Activated CD4-positive, alpha-beta T cell treated with anti-CD3 and anti-CD28 coated beads, Interleukin-2, amount 10 ng/mL, durations not matched to agents 7 days and 5 days (primary cell): ENCODE measurements at regions not wholly inside any gene's neighbourhood (a gene's known extent, or its start where the extent isn't known, plus 50 kb on each side); places are given as distances from the start of the nearest gene placed in this dataset.

Experiments used
- CTCF ChIA-PET: fragments of 350-600 bp; sonication (Branson Sonifier 250); formaldehyde crosslinking; loops from one replicate; lab custom pipeline; 2021; ENCODE audit warnings: antibody characterized with exemption; lab: Charles Lee
- POLR2A ChIA-PET: fragments of 350-600 bp; sonication (Branson Sonifier 250); formaldehyde crosslinking; loops from one replicate; lab custom pipeline; 2021; ENCODE audit warnings: antibody characterized with exemption; lab: Charles Lee
- DNase-seq: peaks from one replicate; pipeline ENCODE4 v3.0.0-alpha.2; 2020
- H3K27ac Mint-ChIP-seq: one replicate; pipeline ENCODE4 v1.8.0; 2021; ENCODE audit warnings: mild to moderate bottlenecking, moderate library complexity, mixed read lengths
- H3K27me3 Mint-ChIP-seq: one replicate; pipeline ENCODE4 v1.8.0; 2021; ENCODE audit warnings: mixed read lengths
- H3K36me3 Mint-ChIP-seq: one replicate; pipeline ENCODE4 v1.8.0; 2021; ENCODE audit warnings: low read depth, mixed read lengths
- H3K4me1 Mint-ChIP-seq: one replicate; pipeline ENCODE4 v1.8.0; 2021; ENCODE audit warnings: mixed read lengths
- H3K4me3 Mint-ChIP-seq: one replicate; pipeline ENCODE4 v1.8.0; 2021; ENCODE audit warnings: mild to moderate bottlenecking, moderate library complexity, mixed read lengths
- H3K9me3 Mint-ChIP-seq: one replicate; pipeline ENCODE4 v1.8.0; 2021; ENCODE audit warnings: mixed read lengths

DNA sequence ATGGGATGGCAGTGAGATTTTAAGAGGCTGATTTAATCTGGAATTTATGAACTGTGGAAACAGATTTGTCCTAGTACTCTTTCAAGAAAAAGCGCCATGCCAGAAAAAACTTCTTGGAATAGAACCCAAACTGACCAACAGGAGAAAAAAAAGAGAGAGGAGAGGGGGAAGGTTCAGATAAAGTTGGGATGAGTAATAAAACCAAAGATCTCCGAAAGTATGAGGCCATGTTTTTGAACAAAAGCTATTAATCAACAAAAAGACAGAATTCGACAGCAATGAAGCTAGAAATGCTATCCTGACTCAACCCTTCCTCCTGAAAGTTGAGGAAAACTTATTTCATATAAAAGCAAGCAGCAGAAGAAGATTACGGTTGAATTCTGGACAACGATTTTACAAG lies 135.5 kb downstream of the CEMIP2 start:
- Mint-ChIP-seq H3K9me3 (no peaks in the 10 kb centered on the region), H3K27ac (no peak overlapping the region), H3K4me1 (peaks cover 14% of the 10 kb centered on the region), H3K4me3 (no peak overlapping the region), H3K27me3 (peaks cover 3% of the 10 kb centered on the region), H3K36me3 (no peaks in the 10 kb centered on the region)
- POLR2A ChIA-PET = no interaction called here
- CTCF ChIA-PET = no interaction called here
- DNase-seq = no peak

DNA sequence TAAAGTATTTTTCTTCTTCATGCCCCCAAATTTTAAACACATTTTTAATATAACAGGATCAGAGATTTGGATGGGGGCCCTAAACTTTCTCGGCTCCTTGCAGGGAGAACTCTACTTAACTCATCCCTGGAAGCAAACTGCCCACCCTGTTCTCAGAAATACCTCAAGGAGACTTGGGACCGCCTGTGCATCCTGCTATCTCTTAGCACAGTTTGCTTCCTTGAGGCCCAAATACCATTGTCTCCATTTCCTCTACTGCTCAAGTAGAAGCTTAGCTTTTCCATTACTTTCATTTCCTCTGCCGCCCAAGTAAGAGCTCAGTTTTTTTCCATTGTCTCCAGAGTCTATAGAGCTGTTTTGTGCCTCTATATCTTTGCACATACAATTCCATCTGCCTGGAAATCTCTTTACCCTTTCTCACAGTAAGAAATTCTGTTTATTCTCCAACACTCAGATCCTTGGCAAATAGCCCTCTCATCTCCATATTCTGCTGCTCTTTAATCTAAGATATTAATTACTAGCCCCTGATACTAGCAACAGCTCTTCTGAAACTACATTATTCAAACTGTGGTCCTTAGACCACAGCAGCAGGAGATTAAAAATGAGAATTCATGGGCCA lies 137.8 kb downstream of the CEMIP2 start:
- Mint-ChIP-seq H3K36me3 (no peaks in the 10 kb centered on the region), H3K9me3 (no peaks in the 10 kb centered on the region), H3K27ac (no peak overlapping the region), H3K4me3 (no peak overlapping the region), H3K4me1 (peaks cover 9% of the 10 kb centered on the region), H3K27me3 (peaks cover 3% of the 10 kb centered on the region)
- CTCF ChIA-PET = interaction anchor here (1.5 kb wide), 1 partner anchor 55 kb away, joined by 7 read pairs; no protein-coding TSS in a partner anchor
- DNase-seq = no peak
- POLR2A ChIA-PET = interaction anchor here (0.6 kb wide), 1 partner anchor 132 kb away, joined by 4 read pairs; no protein-coding TSS in a partner anchor

DNA sequence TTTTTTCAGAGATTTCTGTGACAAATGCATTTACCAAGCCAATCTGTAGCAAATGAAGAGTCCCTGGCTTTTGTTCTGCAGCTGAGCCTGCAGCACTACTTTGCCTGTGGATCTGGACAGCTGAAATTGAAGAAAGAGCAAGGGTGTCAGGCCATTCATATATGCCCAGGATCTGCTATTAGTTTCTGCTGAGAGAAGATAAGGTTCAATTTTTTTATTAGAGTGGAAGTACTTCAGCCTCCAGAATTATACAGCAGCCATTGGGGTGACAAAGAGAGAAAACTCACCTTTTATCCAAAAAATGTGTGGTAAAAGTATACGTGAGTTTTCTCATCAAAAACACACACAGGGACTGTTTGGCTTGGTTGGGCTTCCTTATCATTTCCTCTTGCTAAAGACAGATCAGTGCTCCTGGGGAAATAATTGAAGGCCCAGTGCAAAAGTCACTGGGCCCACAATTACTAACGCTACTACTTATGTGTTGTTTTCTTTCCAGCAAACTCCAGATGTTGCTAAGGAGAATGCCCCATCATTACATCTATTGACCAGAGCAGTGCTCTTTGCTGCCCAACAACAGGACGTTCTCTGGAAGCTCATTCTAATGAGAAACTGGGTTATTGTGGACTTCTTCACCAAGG lies 138.6 kb downstream of the CEMIP2 start:
- Mint-ChIP-seq H3K27me3 (peaks cover 3% of the 10 kb centered on the region), H3K4me3 (no peak overlapping the region), H3K36me3 (no peaks in the 10 kb centered on the region), H3K27ac (no peak overlapping the region), H3K4me1 (peaks cover 9% of the 10 kb centered on the region), H3K9me3 (no peaks in the 10 kb centered on the region)
- POLR2A ChIA-PET = interaction anchor here (0.6 kb wide), 1 partner anchor 133 kb away, joined by 4 read pairs; no protein-coding TSS in a partner anchor
- CTCF ChIA-PET = interaction anchor here (0.8 to 1.5 kb wide), 4 partner anchors 9 to 189 kb away, joined by 3 to 7 read pairs (median 4); no protein-coding TSS in a partner anchor
- DNase-seq = no peak

DNA sequence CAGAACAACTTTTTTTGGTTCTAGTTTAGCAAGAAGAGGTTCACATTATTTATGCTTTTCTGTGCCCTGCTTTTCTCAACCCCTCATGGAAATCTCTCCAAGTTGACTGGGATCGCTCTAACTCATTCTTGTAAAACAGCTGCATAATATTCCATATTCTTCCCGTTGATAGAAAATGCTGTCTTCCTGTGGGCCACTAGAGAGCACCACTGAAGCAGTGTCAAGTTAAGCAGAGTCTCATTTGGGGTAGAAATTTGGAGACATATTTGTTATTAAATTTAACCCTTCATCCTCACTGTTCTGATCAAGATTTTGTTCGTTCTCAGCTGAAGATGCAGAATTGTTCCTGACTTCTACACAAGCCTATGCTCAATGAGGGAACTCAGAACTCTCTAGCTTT lies 140.1 kb downstream of the CEMIP2 start:
- no peaks in the 10 kb centered on the region for H3K36me3 Mint-ChIP-seq
- peaks cover 3% of the 10 kb centered on the region for H3K27me3 Mint-ChIP-seq
- no peak overlapping the region for H3K4me3 Mint-ChIP-seq
- H3K4me1 Mint-ChIP-seq = peaks cover 9% of the 10 kb centered on the region
- no peaks in the 10 kb centered on the region for H3K9me3 Mint-ChIP-seq
- DNase-seq = no peak
- POLR2A ChIA-PET = no interaction called here
- CTCF ChIA-PET = interaction anchor here (0.6 to 1.4 kb wide), 5 partner anchors 8 to 155 kb away, joined by 3 to 4 read pairs (median 3); no protein-coding TSS in a partner anchor
- no peak overlapping the region for H3K27ac Mint-ChIP-seq

DNA sequence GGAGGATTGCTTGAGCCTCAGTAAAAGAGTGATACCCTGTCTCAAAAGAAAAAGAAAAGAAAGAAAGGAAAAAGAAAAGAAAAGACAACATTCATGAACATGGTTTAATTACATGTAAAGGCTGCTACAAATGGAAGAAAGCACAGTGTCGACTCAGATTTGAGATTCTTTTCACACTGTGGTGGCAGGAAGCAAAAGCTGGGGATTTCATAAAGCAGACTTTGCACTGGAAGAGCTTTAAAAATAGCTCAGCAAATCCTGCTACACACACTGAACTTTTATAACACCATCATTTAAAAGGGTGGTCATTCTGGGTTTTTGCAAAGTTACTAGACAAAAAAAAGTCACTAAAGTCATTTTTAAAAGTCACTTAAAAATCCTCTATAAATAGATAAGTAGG lies 140.8 kb downstream of the CEMIP2 start:
- no peak for DNase-seq
- Mint-ChIP-seq H3K9me3 (no peaks in the 10 kb centered on the region), H3K36me3 (no peaks in the 10 kb centered on the region), H3K4me3 (no peak overlapping the region), H3K27ac (no peak overlapping the region), H3K27me3 (no peaks in the 10 kb centered on the region), H3K4me1 (peaks cover 9% of the 10 kb centered on the region)
- CTCF ChIA-PET = interaction anchor here (0.6 to 1.4 kb wide), 2 partner anchors 60 to 156 kb away, joined by 3 read pairs; no protein-coding TSS in a partner anchor
- POLR2A ChIA-PET = no interaction called here

DNA sequence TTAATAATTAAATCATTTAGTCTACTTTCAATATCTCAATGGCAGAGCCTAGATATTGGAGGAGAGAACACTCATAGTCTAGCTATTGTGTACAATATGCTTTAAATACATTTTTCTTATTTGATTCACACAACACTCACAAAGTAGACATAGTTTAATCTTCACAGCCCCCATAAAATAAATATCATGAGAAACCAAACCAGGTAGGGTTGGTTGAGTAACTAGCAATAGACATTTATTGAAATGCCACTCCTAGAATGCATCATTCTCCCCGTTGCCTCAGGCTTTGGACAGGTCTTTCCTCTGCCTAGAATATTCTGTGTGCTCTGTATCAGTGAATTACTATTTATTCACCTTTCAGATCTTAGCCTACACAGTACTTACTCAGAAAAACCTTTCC lies 141.9 kb downstream of the CEMIP2 start:
- ChIA-PET CTCF (no interaction called here), POLR2A (no interaction called here)
- Mint-ChIP-seq H3K9me3 (no peaks in the 10 kb centered on the region), H3K4me1 (peaks cover 9% of the 10 kb centered on the region), H3K4me3 (no peak overlapping the region), H3K27me3 (peaks cover 2% of the 10 kb centered on the region), H3K36me3 (no peaks in the 10 kb centered on the region), H3K27ac (no peak overlapping the region)
- no peak for DNase-seq

DNA sequence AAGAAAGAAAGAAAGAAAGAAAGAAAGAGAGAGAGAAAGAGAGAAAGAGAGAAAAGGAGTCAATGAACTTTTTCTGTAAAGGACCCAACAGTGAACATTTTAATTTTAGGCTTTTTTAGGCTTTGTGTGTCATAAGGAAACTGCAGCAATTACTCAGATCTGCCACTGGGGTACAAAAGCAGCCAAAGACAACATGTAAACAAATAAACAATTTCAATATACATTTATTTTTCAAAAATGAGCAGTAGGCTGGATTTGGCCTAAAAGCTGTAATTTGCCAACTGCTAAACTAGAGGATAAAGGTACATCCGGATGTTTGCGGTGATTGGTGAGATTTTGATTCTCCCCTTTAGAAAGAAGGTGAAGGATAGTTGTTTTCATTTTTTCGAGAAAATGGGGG lies 143.6 kb downstream of the CEMIP2 start:
- CTCF ChIA-PET = no interaction called here
- H3K27me3 Mint-ChIP-seq = peaks cover 2% of the 10 kb centered on the region
- H3K4me3 Mint-ChIP-seq = no peak overlapping the region
- H3K36me3 Mint-ChIP-seq = no peaks in the 10 kb centered on the region
- H3K27ac Mint-ChIP-seq = no peak overlapping the region
- POLR2A ChIA-PET = no interaction called here
- no peaks in the 10 kb centered on the region for H3K4me1 Mint-ChIP-seq
- no peaks in the 10 kb centered on the region for H3K9me3 Mint-ChIP-seq
- DNase-seq = no peak

DNA sequence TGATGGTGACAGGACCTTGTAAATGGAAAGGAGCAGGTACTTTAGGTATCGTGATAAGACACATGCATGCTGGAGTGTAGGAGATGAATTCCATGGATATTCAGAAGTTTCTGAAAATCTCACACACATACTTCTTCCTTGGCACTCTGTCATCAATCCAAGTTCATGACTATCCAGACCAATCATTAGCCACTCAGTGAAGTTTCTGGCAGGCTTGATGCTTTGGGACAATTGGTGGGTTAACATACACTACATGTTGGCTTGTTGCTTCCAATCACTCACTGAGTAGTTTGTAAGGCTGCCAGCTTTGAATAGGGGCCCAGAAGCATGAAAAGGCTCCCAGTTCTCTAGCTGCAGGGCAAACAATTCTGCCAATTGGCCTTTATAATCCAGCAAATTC lies 147.6 kb downstream of the CEMIP2 start:
- ChIA-PET POLR2A (no interaction called here), CTCF (interaction anchor here (1.0 kb wide), 1 partner anchor 8 kb away, joined by 3 read pairs; no protein-coding TSS in a partner anchor)
- H3K27ac Mint-ChIP-seq = no peak overlapping the region
- peaks cover 12% of the 10 kb centered on the region for H3K9me3 Mint-ChIP-seq
- H3K4me1 Mint-ChIP-seq = no peaks in the 10 kb centered on the region
- no peak overlapping the region for H3K4me3 Mint-ChIP-seq
- H3K36me3 Mint-ChIP-seq = no peaks in the 10 kb centered on the region
- no peak for DNase-seq
- H3K27me3 Mint-ChIP-seq = peaks cover 2% of the 10 kb centered on the region

DNA sequence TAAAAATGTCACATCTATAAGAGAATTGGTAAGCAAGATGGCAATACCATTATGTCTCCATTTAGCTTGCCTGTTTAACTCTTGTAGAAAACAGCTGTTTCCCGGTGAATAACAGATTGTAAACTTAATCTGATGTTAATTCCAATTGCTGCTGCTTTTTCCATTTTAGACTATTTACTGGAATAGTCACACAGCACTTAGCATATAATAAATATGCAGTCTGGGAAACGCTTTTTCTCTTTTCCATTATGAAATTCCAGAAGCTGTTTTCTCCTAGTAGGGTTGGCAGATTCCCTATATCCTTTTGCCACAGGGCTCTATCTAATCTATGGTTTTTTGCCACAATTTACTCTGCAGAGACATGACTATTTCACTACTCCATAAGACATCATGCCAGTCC lies 148.0 kb downstream of the CEMIP2 start:
- DNase-seq = no peak
- H3K36me3 Mint-ChIP-seq = no peaks in the 10 kb centered on the region
- no peak overlapping the region for H3K27ac Mint-ChIP-seq
- ChIA-PET CTCF (interaction anchor here (1.0 kb wide), 1 partner anchor 9 kb away, joined by 3 read pairs; no protein-coding TSS in a partner anchor), POLR2A (no interaction called here)
- H3K4me1 Mint-ChIP-seq = no peaks in the 10 kb centered on the region
- peaks cover 2% of the 10 kb centered on the region for H3K27me3 Mint-ChIP-seq
- peaks cover 12% of the 10 kb centered on the region for H3K9me3 Mint-ChIP-seq
- H3K4me3 Mint-ChIP-seq = no peak overlapping the region

DNA sequence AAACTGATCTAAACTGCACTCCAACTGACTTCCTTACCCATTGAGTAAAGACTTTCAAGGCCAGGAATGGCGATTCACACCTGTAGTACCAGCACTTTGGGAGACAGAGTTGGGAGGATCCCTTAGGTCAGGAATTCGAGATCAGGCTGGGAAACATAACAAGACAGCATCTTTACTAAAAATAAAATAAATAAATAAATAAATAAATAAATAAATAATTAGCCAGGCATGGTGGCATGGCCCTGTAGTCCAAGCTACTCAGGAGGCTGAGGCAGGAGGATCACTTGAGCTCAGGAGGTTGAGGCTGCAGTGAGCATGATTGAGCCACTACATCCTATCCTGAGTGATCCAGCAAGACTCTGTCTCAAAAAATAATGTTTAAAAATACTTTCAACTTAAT lies 148.4 kb downstream of the CEMIP2 start:
- POLR2A ChIA-PET = no interaction called here
- CTCF ChIA-PET = interaction anchor here (1.0 kb wide), 1 partner anchor 9 kb away, joined by 3 read pairs; no protein-coding TSS in a partner anchor
- H3K4me3 Mint-ChIP-seq = no peak overlapping the region
- DNase-seq = no peak
- H3K9me3 Mint-ChIP-seq = peaks cover 12% of the 10 kb centered on the region
- no peaks in the 10 kb centered on the region for H3K4me1 Mint-ChIP-seq
- H3K27me3 Mint-ChIP-seq = peaks cover 2% of the 10 kb centered on the region
- no peaks in the 10 kb centered on the region for H3K36me3 Mint-ChIP-seq
- no peak overlapping the region for H3K27ac Mint-ChIP-seq

DNA sequence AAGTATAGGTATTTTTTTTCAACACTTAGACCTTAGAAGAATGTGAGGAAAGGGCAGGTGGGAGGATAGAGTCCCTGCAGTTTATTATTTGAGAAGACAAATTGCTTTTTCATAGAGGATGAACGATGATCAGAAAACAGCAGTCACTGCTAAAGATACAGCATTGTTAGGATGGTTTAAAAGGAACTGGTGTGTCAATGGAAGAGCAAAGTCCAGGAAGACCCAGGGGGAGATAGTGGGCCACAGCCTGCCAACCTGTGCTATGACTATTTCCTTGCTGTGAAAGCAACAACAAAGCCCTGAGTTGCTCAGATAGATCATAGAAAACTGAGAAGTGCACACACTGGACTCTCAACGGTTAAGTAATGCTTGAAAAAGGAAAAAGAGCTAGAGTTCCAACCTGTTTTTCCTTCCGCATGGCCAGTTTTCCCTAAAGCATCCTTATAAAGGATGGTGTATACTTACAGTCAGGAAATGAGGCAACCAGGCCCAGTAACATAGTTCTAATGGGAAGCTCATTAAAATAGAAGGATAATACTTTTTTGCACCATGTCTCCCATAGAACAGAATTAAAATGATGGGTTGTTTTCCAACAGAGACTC lies 153.8 kb downstream of the CEMIP2 start:
- Mint-ChIP-seq H3K36me3 (no peaks in the 10 kb centered on the region), H3K27ac (no peak overlapping the region), H3K4me3 (no peak overlapping the region), H3K27me3 (peaks cover 3% of the 10 kb centered on the region), H3K4me1 (no peaks in the 10 kb centered on the region), H3K9me3 (peaks cover 12% of the 10 kb centered on the region)
- no peak for DNase-seq
- ChIA-PET CTCF (interaction anchor here (1.4 kb wide), 1 partner anchor 154 kb away, joined by 4 read pairs; the partner anchor contains the start of gene CEMIP2), POLR2A (no interaction called here)

DNA sequence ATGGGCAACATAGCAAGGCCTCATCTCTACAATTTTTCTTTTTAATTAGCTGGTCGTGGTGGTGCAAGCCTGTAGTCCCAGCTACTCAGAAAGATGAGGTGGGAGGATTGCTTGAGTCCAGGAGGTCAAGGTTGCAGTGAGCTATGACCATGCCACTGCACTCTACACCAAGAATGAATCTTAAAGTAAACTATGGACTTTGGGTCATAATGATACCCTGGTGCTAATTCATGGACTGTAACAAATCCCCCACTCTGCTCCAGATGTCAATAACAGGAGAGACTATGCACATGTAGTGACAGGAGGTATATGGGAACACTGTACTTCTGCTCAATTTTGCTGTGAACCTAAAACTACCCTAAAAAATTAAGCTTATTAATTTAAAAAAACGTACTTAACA lies 155.4 kb downstream of the CEMIP2 start:
- H3K4me1 Mint-ChIP-seq = no peaks in the 10 kb centered on the region

DNA sequence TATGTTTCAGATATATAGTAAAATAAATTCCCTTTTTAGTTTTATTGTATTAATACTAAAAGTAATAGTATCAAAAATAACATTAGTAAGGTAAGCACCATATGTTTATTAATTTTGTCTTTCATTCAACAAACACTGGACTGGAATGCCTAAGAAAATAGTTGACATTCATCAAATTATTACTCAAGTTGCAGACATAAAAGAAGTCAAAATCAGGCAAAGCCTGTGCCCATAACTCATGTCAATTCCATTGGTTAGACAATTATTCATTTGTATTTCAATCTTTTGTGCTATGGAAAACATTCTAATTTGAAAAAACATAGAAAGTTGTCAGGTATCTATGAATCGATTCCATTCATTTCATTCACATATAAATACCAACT lies 158.9 kb downstream of the CEMIP2 start:
- no peaks in the 10 kb centered on the region for H3K36me3 Mint-ChIP-seq
- H3K4me1 Mint-ChIP-seq = no peaks in the 10 kb centered on the region
- H3K9me3 Mint-ChIP-seq = no peaks in the 10 kb centered on the region
- peaks cover 3% of the 10 kb centered on the region for H3K27me3 Mint-ChIP-seq
- CTCF ChIA-PET = no interaction called here
- POLR2A ChIA-PET = no interaction called here
- DNase-seq = no peak
- no peak overlapping the region for H3K27ac Mint-ChIP-seq
- H3K4me3 Mint-ChIP-seq = no peak overlapping the region

More for the DNA sequence above, 155.4 kb downstream of the CEMIP2 start:
- Mint-ChIP-seq H3K27me3 (peaks cover 3% of the 10 kb centered on the region), H3K27ac (no peak overlapping the region), H3K4me3 (no peak overlapping the region), H3K9me3 (peaks cover 11% of the 10 kb centered on the region), H3K36me3 (no peaks in the 10 kb centered on the region)
- CTCF ChIA-PET = no interaction called here
- POLR2A ChIA-PET = no interaction called here
- DNase-seq = no peak
